SK-N-SH (cell line): ENCODE measurements at regions not wholly inside any gene's neighbourhood (a gene's known extent, or its start where the extent isn't known, plus 50 kb on each side); places are given as distances from the start of the nearest gene placed in this dataset.

Experiments used
- CTCF ChIA-PET: fragments of 300-600, 350-600 bp; formaldehyde crosslinking; extraction: SDS; loops from one replicate; lab custom pipeline; 2021; lab: Yijun Ruan, JAX
- POLR2A ChIA-PET: fragments of 350-600 bp; sonication (Branson Sonifier 250); formaldehyde crosslinking; extraction: SDS; loops from one replicate; lab custom pipeline; 2020; ENCODE audit warnings: antibody characterized with exemption, inconsistent platforms; lab: Yijun Ruan, JAX
- DNase-seq: peaks from one replicate; pipeline ENCODE4 v3.0.0; 2012
- H2AFZ ChIP-seq: fragments of 200-600 bp; sonication (generic); 2 replicates; pipeline ENCODE4 v1.8.1; 2016; ENCODE audit warnings: antibody characterized with exemption, mild to moderate bottlenecking, low read depth
- H3F3A ChIP-seq: fragments of 200-600 bp; sonication (generic); replicated peaks from 2 replicates; pipeline ENCODE3; 2016; ENCODE audit warnings: antibody characterized with exemption, mild to moderate bottlenecking; ENCODE audit not compliant: insufficient read depth
- H3K27ac ChIP-seq, 2 experiments: fragments of 200-500 bp in 1 of 2; fragments of 200-600 bp in 1 of 2; sonication (Bioruptor generic) in 1 of 2; sonication (generic), shearing (Covaris generic) in 1 of 2; 2 replicates each; pipeline versions ENCODE4 v1.5.1 to v1.6.1; 2014 to 2016; ENCODE audit warnings: low read depth in 2 of 2, inconsistent platforms in 1 of 2, low read length in 1 of 2, mild to moderate bottlenecking in 1 of 2, mixed read lengths in 1 of 2
- H3K27me3 ChIP-seq: fragments of 200-600 bp; sonication (generic), shearing (Covaris generic); 2 replicates; pipeline ENCODE4 v1.6.1; 2016; ENCODE audit warnings: mixed run types; ENCODE audit not compliant: insufficient read depth
- H3K36me3 ChIP-seq, 2 experiments: fragments of 200-500 bp in 1 of 2; fragments of 200-600 bp in 1 of 2; sonication (Bioruptor generic) in 1 of 2; sonication (generic) in 1 of 2; replicated peaks in 1 of 2; 2 replicates each; pipeline versions ENCODE3 to v1.5.1; 2014 to 2016; ENCODE audit warnings: low read length in 1 of 2, mild to moderate bottlenecking in 1 of 2; ENCODE audit not compliant: insufficient read depth in 2 of 2, control insufficient read depth in 1 of 2
- H3K4me1 ChIP-seq, 2 experiments: fragments of 200-500 bp in 1 of 2; fragments of 200-600 bp in 1 of 2; sonication (Bioruptor generic) in 1 of 2; sonication (generic), shearing (Covaris generic) in 1 of 2; 2 replicates each; pipeline versions ENCODE4 v1.5.1 to v1.6.1; 2014 to 2016; ENCODE audit warnings: low read depth in 1 of 2, low read length in 1 of 2, mixed run types in 1 of 2; ENCODE audit not compliant: insufficient read depth in 2 of 2, control insufficient read depth in 1 of 2
- H3K4me2 ChIP-seq: fragments of 200-600 bp; sonication (generic), shearing (Covaris generic); 2 replicates; pipeline ENCODE4 v1.6.1; 2017; ENCODE audit warnings: mixed run types
- H3K4me3 ChIP-seq, 2 experiments: fragments of 200-500 bp in 1 of 2; fragments of 200-600 bp in 1 of 2; sonication (Bioruptor generic) in 1 of 2; sonication (generic), shearing (Covaris generic) in 1 of 2; 2 replicates each; pipeline versions ENCODE4 v1.5.1 to v1.8.1; 2014 to 2016; ENCODE audit warnings: low read depth in 2 of 2, inconsistent platforms in 1 of 2, low read length in 1 of 2, mild to moderate bottlenecking in 1 of 2, mixed read lengths in 1 of 2, moderate library complexity in 1 of 2
- H3K79me2 ChIP-seq: fragments of 200-600 bp; sonication (generic); 2 replicates; pipeline ENCODE4 v1.8.1; 2017; ENCODE audit warnings: mild to moderate bottlenecking; ENCODE audit not compliant: insufficient read depth
- H3K9ac ChIP-seq: fragments of 200-600 bp; sonication (generic); 2 replicates; pipeline ENCODE4 v1.6.1; 2017; ENCODE audit warnings: mixed run types
- H3K9me2 ChIP-seq: fragments of 200-600 bp; sonication (generic); 2 replicates; pipeline ENCODE4 v1.6.1; 2017; ENCODE audit warnings: mixed run types
- H3K9me3 ChIP-seq: fragments of 200-600 bp; sonication (generic); 2 replicates; pipeline ENCODE4 v1.6.1; 2017; ENCODE audit warnings: mixed run types, mild to moderate bottlenecking, moderate library complexity
- H4K20me1 ChIP-seq: fragments of 200-600 bp; sonication (generic); 2 replicates; pipeline ENCODE4 v1.6.1; 2017; ENCODE audit warnings: mild to moderate bottlenecking, mixed run types; ENCODE audit not compliant: insufficient read depth
- CTCF ChIP-seq: fragments of 200-600 bp; sonication (generic); IDR thresholded peaks from 2 replicates; pipeline ENCODE4 v1.6.1; 2017; ENCODE audit warnings: antibody characterized with exemption, mild to moderate bottlenecking, moderate library complexity
- ELF1 ChIP-seq: IDR thresholded peaks from 2 replicates; pipeline ENCODE4 v1.4.0; 2012
- EZH2phosphoT487 ChIP-seq: fragments of 200-600 bp; sonication (generic); IDR thresholded peaks from 2 replicates; pipeline ENCODE4 v1.6.1; 2017; ENCODE audit warnings: low read depth, mixed run types, mild to moderate bottlenecking, antibody characterized with exemption, moderate library complexity, borderline replicate concordance
- FOXJ3 ChIP-seq: sonication (generic); formaldehyde crosslinking; IDR thresholded peaks from 2 replicates; pipeline ENCODE4 v1.5.1; 2020; ENCODE audit warnings: mild to moderate bottlenecking, missing genetic modification reagents
- FOXM1 ChIP-seq: IDR thresholded peaks from 2 replicates; pipeline ENCODE4 v1.4.0; 2012; ENCODE audit warnings: low read depth, mild to moderate bottlenecking
- GATA2 ChIP-seq: sonication (generic); formaldehyde crosslinking; IDR thresholded peaks from 2 replicates; pipeline ENCODE4 v1.5.0; 2020; ENCODE audit warnings: mild to moderate bottlenecking, missing genetic modification reagents
- JUND ChIP-seq: IDR thresholded peaks from 2 replicates; pipeline ENCODE4 v1.4.0; 2012
- MAX ChIP-seq: IDR thresholded peaks from 2 replicates; pipeline ENCODE4 v1.4.0; 2012; ENCODE audit warnings: low read depth
- MXI1 ChIP-seq: IDR thresholded peaks from 2 replicates; pipeline ENCODE4 v1.6.1; 2012; ENCODE audit warnings: mild to moderate bottlenecking, low read depth, low read length, improper control_type of control experiment
- NFIC ChIP-seq: IDR thresholded peaks from 2 replicates; pipeline ENCODE4 v1.4.0; 2012; ENCODE audit warnings: borderline replicate concordance
- RAD21 ChIP-seq: IDR thresholded peaks from 2 replicates; pipeline ENCODE4 v1.6.1; 2012; ENCODE audit warnings: mild to moderate bottlenecking, low read length
- RCOR1 ChIP-seq: fragments of 150-350 bp; IDR thresholded peaks from 2 replicates; pipeline ENCODE4 v1.6.1; 2017; ENCODE audit warnings: antibody characterized with exemption, low read length
- RXRA ChIP-seq: IDR thresholded peaks from 2 replicates; pipeline ENCODE4 v1.4.0; 2012; ENCODE audit warnings: low read depth, mild to moderate bottlenecking, borderline replicate concordance
- SMC3 ChIP-seq: IDR thresholded peaks from 2 replicates; pipeline ENCODE4 v1.6.1; 2012; ENCODE audit warnings: low read depth, low read length, improper control_type of control experiment
- TCF12 ChIP-seq: IDR thresholded peaks from 2 replicates; pipeline ENCODE4 v1.4.0; 2012
- YY1 ChIP-seq: IDR thresholded peaks from 2 replicates; pipeline ENCODE4 v1.4.0; 2012; ENCODE audit warnings: low read depth, mild to moderate bottlenecking
- WGBS: methylation state at CpG from one replicate; pipeline ENCODE4 v1.1.6; 2017; ENCODE audit warnings: low lambda C conversion rate; 5-methylcytosine and 5-hydroxymethylcytosine counted together
- TF ChIP-seq, protein P1 (sequence below): IDR thresholded peaks from 2 replicates; pipeline ENCODE4 v1.4.0; 2012; ENCODE audit warnings: low read depth, borderline replicate concordance
- TF ChIP-seq, protein P2 (sequence below): fragments of 150-350 bp; IDR thresholded peaks from 2 replicates; pipeline ENCODE4 v1.6.1; 2016; ENCODE audit warnings: mild to moderate bottlenecking, low read depth, low read length
- TF ChIP-seq, protein P3 (sequence below): IDR thresholded peaks from 2 replicates; pipeline ENCODE4; 2012

DNA sequence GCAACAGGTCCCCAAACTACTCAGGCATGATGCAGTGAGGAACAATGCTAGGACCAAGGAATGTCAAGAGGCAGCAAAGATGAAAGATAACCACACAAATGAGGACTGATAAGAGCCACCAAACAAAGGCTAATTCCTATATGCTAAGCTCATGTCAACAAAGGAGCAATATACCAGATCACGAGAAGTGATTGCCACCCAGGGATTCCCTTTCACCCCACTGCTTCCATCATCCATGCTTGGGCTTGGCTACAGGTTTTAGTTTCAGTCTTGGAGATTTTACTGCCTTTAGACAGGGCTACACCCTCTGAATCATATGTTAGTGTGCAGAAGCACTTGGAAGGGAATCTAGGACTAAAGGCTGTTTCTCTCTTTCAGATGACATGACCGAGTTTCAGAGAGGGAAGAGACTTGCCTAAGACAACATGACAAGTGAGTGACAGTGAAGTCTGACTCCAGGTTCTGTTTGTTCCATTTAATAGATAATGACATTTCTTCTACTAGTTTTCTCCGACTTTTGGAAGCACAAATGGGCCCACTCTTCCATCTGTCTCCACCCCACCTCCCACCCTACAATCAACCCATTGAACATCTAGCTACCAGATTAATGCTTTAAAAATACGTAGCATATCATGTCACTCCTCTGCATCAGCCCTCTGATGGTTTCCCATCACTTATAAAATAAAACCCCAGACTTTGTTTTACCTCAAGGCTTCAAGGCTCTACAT lies 173.5 kb upstream of the LRRN1 start:
- Histone ChIP-seq H3K9ac (no peak overlapping the region), H3K27ac (no peak overlapping the region), H3K79me2 (no peaks in the 10 kb centered on the region), H4K20me1 (no peaks in the 10 kb centered on the region), H3K9me3 (no peaks in the 10 kb centered on the region), H3K27me3 (no peaks in the 10 kb centered on the region), H3K4me2 (no peak overlapping the region), H3K36me3 (no peaks in the 10 kb centered on the region), H3K4me1 (no peaks in the 10 kb centered on the region), H3K9me2 (no peaks in the 10 kb centered on the region), H3K4me3 (no peak overlapping the region), H2AFZ (no peak overlapping the region), H3F3A (no peaks in the 10 kb centered on the region)
- 5% methylated on average over 4 of the region's 4 CpGs for WGBS
- ChIA-PET CTCF (interaction anchor here (1.1 kb wide), 1 partner anchor 17 kb away, joined by 3 read pairs; no protein-coding TSS in a partner anchor), POLR2A (no interaction called here)
- TF ChIP-seq NFIC (no peak), GATA2 (CRISPR knock-in tag) (no peak), MAX (no peak), JUND (no peak), YY1 (no peak), EZH2phosphoT487 (no peak), FOXM1 (no peak), ELF1 (no peak)
- TF ChIP-seq, protein P1, sequence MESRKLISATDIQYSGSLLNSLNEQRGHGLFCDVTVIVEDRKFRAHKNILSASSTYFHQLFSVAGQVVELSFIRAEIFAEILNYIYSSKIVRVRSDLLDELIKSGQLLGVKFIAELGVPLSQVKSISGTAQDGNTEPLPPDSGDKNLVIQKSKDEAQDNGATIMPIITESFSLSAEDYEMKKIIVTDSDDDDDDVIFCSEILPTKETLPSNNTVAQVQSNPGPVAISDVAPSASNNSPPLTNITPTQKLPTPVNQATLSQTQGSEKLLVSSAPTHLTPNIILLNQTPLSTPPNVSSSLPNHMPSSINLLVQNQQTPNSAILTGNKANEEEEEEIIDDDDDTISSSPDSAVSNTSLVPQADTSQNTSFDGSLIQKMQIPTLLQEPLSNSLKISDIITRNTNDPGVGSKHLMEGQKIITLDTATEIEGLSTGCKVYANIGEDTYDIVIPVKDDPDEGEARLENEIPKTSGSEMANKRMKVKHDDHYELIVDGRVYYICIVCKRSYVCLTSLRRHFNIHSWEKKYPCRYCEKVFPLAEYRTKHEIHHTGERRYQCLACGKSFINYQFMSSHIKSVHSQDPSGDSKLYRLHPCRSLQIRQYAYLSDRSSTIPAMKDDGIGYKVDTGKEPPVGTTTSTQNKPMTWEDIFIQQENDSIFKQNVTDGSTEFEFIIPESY, result no peak
- TF ChIP-seq, protein P2, sequence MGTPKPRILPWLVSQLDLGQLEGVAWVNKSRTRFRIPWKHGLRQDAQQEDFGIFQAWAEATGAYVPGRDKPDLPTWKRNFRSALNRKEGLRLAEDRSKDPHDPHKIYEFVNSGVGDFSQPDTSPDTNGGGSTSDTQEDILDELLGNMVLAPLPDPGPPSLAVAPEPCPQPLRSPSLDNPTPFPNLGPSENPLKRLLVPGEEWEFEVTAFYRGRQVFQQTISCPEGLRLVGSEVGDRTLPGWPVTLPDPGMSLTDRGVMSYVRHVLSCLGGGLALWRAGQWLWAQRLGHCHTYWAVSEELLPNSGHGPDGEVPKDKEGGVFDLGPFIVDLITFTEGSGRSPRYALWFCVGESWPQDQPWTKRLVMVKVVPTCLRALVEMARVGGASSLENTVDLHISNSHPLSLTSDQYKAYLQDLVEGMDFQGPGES, result no peak
- DNase-seq, result no peak

GRCh38 chr3:3619815-3620214 lies 179.4 kb upstream of the LRRN1 start:
- Histone ChIP-seq H3K9me3 (no peaks in the 10 kb centered on the region; the same call in 1 of the 2 replicates), H2AFZ (no peak overlapping the region), H3K9ac (no peak overlapping the region), H4K20me1 (no peaks in the 10 kb centered on the region), H3K4me3 (no peak overlapping the region), H3K27ac (no peak overlapping the region), H3K27me3 (no peaks in the 10 kb centered on the region), H3K4me1 (no peaks in the 10 kb centered on the region), H3K36me3 (no peaks in the 10 kb centered on the region), H3K4me2 (no peak overlapping the region), H3K79me2 (no peaks in the 10 kb centered on the region), H3F3A (no peaks in the 10 kb centered on the region), H3K9me2 (no peaks in the 10 kb centered on the region)
- no peak for DNase-seq
- CTCF ChIA-PET, result no interaction called here
- POLR2A ChIA-PET, result no interaction called here
- WGBS, result 0% methylated on average over 1 of the region's 1 CpG
- TF ChIP-seq GATA2 (CRISPR knock-in tag) (no peak), YY1 (no peak), CTCF (no peak), FOXM1 (no peak), FOXJ3 (CRISPR knock-in tag) (no peak), RAD21 (no peak), RCOR1 (no peak), MAX (no peak), RXRA (no peak), TCF12 (no peak), SMC3 (no peak), MXI1 (no peak)
- TF ChIP-seq, protein P3, sequence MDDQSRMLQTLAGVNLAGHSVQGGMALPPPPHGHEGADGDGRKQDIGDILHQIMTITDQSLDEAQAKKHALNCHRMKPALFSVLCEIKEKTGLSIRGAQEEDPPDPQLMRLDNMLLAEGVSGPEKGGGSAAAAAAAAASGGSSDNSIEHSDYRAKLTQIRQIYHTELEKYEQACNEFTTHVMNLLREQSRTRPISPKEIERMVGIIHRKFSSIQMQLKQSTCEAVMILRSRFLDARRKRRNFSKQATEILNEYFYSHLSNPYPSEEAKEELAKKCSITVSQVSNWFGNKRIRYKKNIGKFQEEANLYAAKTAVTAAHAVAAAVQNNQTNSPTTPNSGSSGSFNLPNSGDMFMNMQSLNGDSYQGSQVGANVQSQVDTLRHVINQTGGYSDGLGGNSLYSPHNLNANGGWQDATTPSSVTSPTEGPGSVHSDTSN, result no peak
- TF ChIP-seq, protein P2, result no peak
